MM.1S (cell line): ENCODE measurements at regions not wholly inside any gene's neighbourhood (a gene's known extent, or its start where the extent isn't known, plus 50 kb on each side); places are given as distances from the start of the nearest gene placed in this dataset.

ENCODE experiments used
- DNase-seq: peaks from one replicate; pipeline ENCODE4 v3.0.0-alpha.2; 2015
- H2AFZ ChIP-seq: fragments of 300-600 bp; sonication (generic); 2 replicates; pipeline ENCODE4 v1.6.0; 2016; ENCODE audit warnings: antibody characterized with exemption, low read length
- H3F3A ChIP-seq: fragments of 300-600 bp; sonication (generic); 2 replicates; pipeline ENCODE4 v1.6.1; 2016; ENCODE audit warnings: mild to moderate bottlenecking, antibody characterized with exemption, low read length, moderate library complexity, mixed read lengths; ENCODE audit not compliant: insufficient read depth
- H3K27ac ChIP-seq: fragments of 300-600 bp; sonication (generic); 2 replicates; pipeline ENCODE4 v1.5.1; 2016; ENCODE audit warnings: mild to moderate bottlenecking, low read length
- H3K27me3 ChIP-seq: fragments of 300-600 bp; sonication (generic); replicated peaks from 2 replicates; pipeline ENCODE4 v1.6.0; 2016; ENCODE audit warnings: low read length; ENCODE audit not compliant: insufficient read depth
- H3K36me3 ChIP-seq: fragments of 300-600 bp; sonication (generic); replicated peaks from 2 replicates; pipeline ENCODE4 v1.6.1; 2016; ENCODE audit warnings: mild to moderate bottlenecking, low read length, mixed read lengths; ENCODE audit not compliant: insufficient read depth
- H3K4me1 ChIP-seq: fragments of 300-600 bp; sonication (generic); 2 replicates; pipeline ENCODE4 v1.6.1; 2016; ENCODE audit warnings: low read length, mixed read lengths
- H3K4me2 ChIP-seq: fragments of 300-600 bp; sonication (generic); 2 replicates; pipeline ENCODE4 v1.6.0; 2016; ENCODE audit warnings: low read depth, low read length
- H3K4me3 ChIP-seq: fragments of 300-600 bp; sonication (generic); 2 replicates; pipeline ENCODE4 v1.5.1; 2016; ENCODE audit warnings: low read length, mixed read lengths
- H3K79me2 ChIP-seq: fragments of 300-600 bp; sonication (generic); 2 replicates; pipeline ENCODE4 v1.6.1; 2016; ENCODE audit warnings: mixed run types, low read length, mixed read lengths
- H3K9ac ChIP-seq: fragments of 300-600 bp; sonication (generic); 2 replicates; pipeline ENCODE4 v1.6.1; 2016; ENCODE audit warnings: low read length, mixed read lengths
- H3K9me2 ChIP-seq: fragments of 300-600 bp; sonication (generic); replicated peaks from 2 replicates; pipeline ENCODE4 v1.6.1; 2016; ENCODE audit warnings: mild to moderate bottlenecking, low read length, mixed read lengths; ENCODE audit not compliant: insufficient read depth
- H3K9me3 ChIP-seq: fragments of 300-600 bp; sonication (generic); replicated peaks from 2 replicates; pipeline ENCODE4 v1.6.1; 2016; ENCODE audit warnings: mild to moderate bottlenecking, low read length, mixed read lengths; ENCODE audit not compliant: insufficient read depth
- H4K20me1 ChIP-seq: fragments of 300-600 bp; sonication (generic); 2 replicates; pipeline ENCODE4 v1.6.1; 2016; ENCODE audit warnings: mild to moderate bottlenecking, low read length, moderate library complexity, mixed read lengths; ENCODE audit not compliant: insufficient read depth
- EZH2 ChIP-seq: fragments of 300-600 bp; sonication (generic); optimal IDR thresholded peaks from 2 replicates; pipeline ENCODE3; 2017; ENCODE audit warnings: low read depth, mild to moderate bottlenecking, antibody characterized with exemption, low read length, mixed read lengths
- EZH2phosphoT487 ChIP-seq: fragments of 300-600 bp; sonication (generic); IDR thresholded peaks from 2 replicates; pipeline ENCODE4 v1.6.1; 2018; ENCODE audit warnings: antibody characterized with exemption, low read length
- TF ChIP-seq, protein P1 (sequence below): fragments of 300-600 bp; sonication (generic); IDR thresholded peaks from 2 replicates; pipeline ENCODE4 v1.5.1; 2016; ENCODE audit warnings: antibody characterized with exemption, low read length, mixed read lengths

DNA sequence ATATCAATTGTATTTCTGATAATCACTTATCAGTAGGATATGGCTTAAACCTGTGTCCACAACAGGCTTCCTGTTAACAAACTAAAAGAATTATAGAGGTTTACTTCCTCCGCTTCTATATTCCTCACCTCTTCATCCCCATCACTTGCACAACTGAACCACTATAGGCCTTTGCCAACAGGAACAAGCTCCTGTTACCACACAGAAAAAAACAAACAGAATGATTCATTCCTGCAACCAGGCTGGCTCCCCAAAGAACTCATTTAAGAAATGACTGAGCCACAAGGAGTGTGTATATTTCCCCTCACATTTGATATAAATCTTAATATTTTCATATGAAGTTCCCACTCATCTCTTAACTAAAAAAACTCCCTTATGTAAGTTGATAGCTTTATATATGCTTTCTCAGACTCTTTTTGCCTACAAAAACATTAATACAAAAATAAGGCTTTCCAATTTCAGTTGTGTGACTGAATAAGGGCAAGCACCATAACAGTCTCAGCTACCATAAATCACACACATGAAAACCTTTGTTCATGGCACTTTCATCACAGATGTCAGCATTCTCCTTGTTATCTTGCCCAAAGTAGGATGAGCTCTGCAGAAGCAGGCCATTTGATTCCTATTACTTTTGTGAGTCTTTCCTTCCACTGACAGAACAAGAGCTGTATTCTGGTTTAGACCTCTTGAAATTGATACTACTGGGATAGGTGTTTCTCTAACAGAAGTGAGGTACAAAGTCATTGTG, 366.8 kb downstream of the SLITRK1 start:
- Histone ChIP-seq H3K79me2 (no peaks in the 10 kb centered on the region), H3K4me3 (no peak overlapping the region), H3K4me1 (no peaks in the 10 kb centered on the region), H4K20me1 (no peaks in the 10 kb centered on the region), H3K9ac (no peak overlapping the region), H3F3A (no peaks in the 10 kb centered on the region), H3K27ac (no peak overlapping the region), H3K4me2 (no peak overlapping the region), H3K27me3 (no peaks in the 10 kb centered on the region), H2AFZ (no peak overlapping the region), H3K36me3 (no peaks in the 10 kb centered on the region), H3K9me2 (no peaks in the 10 kb centered on the region), H3K9me3 (no peaks in the 10 kb centered on the region)
- no peak for DNase-seq
- TF ChIP-seq, protein P1, sequence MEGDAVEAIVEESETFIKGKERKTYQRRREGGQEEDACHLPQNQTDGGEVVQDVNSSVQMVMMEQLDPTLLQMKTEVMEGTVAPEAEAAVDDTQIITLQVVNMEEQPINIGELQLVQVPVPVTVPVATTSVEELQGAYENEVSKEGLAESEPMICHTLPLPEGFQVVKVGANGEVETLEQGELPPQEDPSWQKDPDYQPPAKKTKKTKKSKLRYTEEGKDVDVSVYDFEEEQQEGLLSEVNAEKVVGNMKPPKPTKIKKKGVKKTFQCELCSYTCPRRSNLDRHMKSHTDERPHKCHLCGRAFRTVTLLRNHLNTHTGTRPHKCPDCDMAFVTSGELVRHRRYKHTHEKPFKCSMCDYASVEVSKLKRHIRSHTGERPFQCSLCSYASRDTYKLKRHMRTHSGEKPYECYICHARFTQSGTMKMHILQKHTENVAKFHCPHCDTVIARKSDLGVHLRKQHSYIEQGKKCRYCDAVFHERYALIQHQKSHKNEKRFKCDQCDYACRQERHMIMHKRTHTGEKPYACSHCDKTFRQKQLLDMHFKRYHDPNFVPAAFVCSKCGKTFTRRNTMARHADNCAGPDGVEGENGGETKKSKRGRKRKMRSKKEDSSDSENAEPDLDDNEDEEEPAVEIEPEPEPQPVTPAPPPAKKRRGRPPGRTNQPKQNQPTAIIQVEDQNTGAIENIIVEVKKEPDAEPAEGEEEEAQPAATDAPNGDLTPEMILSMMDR, result no peak
- TF ChIP-seq EZH2phosphoT487 (no peak), EZH2 (no peak)

DNA sequence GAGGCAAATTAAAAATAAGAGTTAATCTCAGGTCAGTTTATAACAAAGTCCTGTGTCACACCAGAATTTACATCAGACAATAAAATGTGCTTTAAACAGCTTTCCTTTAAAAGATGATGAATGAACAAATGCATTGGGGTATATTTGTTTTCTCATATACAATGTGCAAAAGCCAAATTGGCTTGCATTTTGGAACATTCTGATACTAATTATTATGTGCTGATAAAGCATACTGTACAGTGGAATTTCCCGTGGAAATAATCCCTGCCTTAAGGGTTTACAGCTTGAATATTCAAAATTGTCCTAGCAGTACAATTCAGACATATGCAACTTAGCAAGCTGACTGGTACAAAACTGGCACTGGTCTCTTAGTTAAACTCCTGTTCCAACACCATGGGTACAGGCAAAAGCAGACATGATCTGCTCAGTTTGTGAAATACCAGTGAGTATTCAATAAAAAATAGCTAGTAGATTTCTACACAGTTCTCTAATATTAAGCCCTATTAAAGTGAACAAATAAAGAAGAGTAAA, 373.4 kb downstream of the SLITRK1 start:
- no peaks in the 10 kb centered on the region for H3F3A ChIP-seq
- no peak overlapping the region for H3K9ac ChIP-seq
- TF ChIP-seq EZH2phosphoT487 (no peak), EZH2 (no peak)
- TF ChIP-seq, protein P1, result no peak
- H2AFZ ChIP-seq, result no peak overlapping the region
- no peak overlapping the region for H3K27ac ChIP-seq
- no peaks in the 10 kb centered on the region for H3K36me3 ChIP-seq
- no peak for DNase-seq
- no peaks in the 10 kb centered on the region for H3K9me3 ChIP-seq
- no peak overlapping the region for H3K4me3 ChIP-seq
- H4K20me1 ChIP-seq, result no peaks in the 10 kb centered on the region
- H3K27me3 ChIP-seq, result no peaks in the 10 kb centered on the region
- H3K4me2 ChIP-seq, result no peak overlapping the region
- no peaks in the 10 kb centered on the region for H3K79me2 ChIP-seq
- no peaks in the 10 kb centered on the region for H3K4me1 ChIP-seq
- H3K9me2 ChIP-seq, result no peaks in the 10 kb centered on the region

DNA sequence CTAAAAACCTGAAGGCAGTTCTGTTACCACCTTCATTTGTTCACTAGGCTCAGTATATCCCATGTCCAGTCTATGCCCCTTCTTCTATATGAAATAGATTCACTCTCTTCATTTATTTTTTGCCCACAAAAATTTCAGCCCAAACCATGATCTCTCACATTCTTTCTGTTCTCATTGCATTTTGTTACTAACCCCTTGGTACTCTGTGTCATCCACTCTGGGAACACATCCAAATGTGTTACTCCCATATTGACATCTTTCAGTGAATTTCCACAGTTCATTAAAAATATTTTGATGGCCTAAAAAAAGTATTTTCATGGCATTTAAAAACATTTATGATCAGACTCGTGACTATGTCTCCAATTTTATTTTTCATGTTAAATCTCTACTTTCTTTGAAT, 378.9 kb downstream of the SLITRK1 start:
- Histone ChIP-seq H3K27ac (no peak overlapping the region), H3K79me2 (no peaks in the 10 kb centered on the region), H3F3A (no peaks in the 10 kb centered on the region), H3K4me3 (no peak overlapping the region), H3K4me1 (no peaks in the 10 kb centered on the region), H3K4me2 (no peak overlapping the region), H3K9ac (no peak overlapping the region), H4K20me1 (no peaks in the 10 kb centered on the region), H3K36me3 (no peaks in the 10 kb centered on the region), H3K9me3 (no peaks in the 10 kb centered on the region), H3K27me3 (no peaks in the 10 kb centered on the region), H2AFZ (no peak overlapping the region), H3K9me2 (no peaks in the 10 kb centered on the region)
- no peak for TF ChIP-seq EZH2
- TF ChIP-seq, protein P1, result no peak
- TF ChIP-seq EZH2phosphoT487, result no peak
- no peak for DNase-seq
